ENCODE measurements at regions not wholly inside any gene's neighbourhood (a gene's known extent, or its start where the extent isn't known, plus 50 kb on each side); places are given as distances from the start of the nearest gene placed in this dataset.

- TF ChIP-seq CTCF (IDR thresholded peaks at IDR 0.05) = no peak
- no peak for TF ChIP-seq POLR2A (IDR thresholded peaks at IDR 0.05)
- TF ChIP-seq POLR2AphosphoS5 (IDR thresholded peaks at IDR 0.05) = no peak
Observed at GRCh38 chr18:78107363-78107762, 857.7 kb downstream of the GALR1 start.

Measured in sigmoid colon (tissue), 4 donors.